ENCODE measurements at regions not wholly inside any gene's neighbourhood (a gene's known extent, or its start where the extent isn't known, plus 50 kb on each side); places are given as distances from the start of the nearest gene placed in this dataset.

- no peak for DNase-seq (ENCODE audit: low read depth)
- TF ChIP-seq, protein P1, sequence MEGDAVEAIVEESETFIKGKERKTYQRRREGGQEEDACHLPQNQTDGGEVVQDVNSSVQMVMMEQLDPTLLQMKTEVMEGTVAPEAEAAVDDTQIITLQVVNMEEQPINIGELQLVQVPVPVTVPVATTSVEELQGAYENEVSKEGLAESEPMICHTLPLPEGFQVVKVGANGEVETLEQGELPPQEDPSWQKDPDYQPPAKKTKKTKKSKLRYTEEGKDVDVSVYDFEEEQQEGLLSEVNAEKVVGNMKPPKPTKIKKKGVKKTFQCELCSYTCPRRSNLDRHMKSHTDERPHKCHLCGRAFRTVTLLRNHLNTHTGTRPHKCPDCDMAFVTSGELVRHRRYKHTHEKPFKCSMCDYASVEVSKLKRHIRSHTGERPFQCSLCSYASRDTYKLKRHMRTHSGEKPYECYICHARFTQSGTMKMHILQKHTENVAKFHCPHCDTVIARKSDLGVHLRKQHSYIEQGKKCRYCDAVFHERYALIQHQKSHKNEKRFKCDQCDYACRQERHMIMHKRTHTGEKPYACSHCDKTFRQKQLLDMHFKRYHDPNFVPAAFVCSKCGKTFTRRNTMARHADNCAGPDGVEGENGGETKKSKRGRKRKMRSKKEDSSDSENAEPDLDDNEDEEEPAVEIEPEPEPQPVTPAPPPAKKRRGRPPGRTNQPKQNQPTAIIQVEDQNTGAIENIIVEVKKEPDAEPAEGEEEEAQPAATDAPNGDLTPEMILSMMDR (IDR thresholded peaks at IDR 0.05; ENCODE audit: low read length, missing control alignments), result no peak
- no peak overlapping the region for H3K4me3 ChIP-seq (replicated peaks; ENCODE audit: low read depth, low read length)
Measured at GRCh38 chr20:22442318-22442717, 142.1 kb downstream of the FOXA2 start.

DNA sequence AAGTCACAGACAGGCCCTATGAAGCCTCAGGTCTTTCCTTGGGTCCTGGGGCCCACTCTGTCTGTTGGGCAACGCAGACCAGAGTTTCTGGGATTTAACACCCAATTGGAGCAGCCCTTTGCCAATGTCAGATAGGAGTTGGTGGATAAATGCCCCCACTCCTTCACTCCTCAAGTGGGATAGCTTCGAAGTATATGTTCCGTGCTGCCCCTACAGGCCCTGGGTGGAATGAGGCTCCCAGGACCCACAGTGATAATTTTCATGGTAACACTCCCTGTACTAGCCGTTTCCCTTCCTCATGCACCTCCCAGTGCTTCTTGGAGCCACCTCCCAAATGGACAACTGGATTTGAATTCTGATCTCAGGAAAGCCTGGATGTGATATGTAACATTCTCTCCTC, 145.4 kb downstream of the FOXA2 start:
- DNase-seq (ENCODE audit: low read depth), result no peak
- no peak overlapping the region for H3K4me3 ChIP-seq (replicated peaks; ENCODE audit: low read depth, low read length)
- TF ChIP-seq, protein P1 (IDR thresholded peaks at IDR 0.05; ENCODE audit: low read length, missing control alignments), result peak; percentile 26

- H3K4me3 ChIP-seq (replicated peaks; ENCODE audit: low read depth, low read length), result no peak overlapping the region
- TF ChIP-seq, protein P1 (IDR thresholded peaks at IDR 0.05; ENCODE audit: low read length, missing control alignments), result no peak
- no peak for DNase-seq (ENCODE audit: low read depth)
Measured at GRCh38 chr20:22438346-22438745, 146.0 kb downstream of the FOXA2 start.

DNA sequence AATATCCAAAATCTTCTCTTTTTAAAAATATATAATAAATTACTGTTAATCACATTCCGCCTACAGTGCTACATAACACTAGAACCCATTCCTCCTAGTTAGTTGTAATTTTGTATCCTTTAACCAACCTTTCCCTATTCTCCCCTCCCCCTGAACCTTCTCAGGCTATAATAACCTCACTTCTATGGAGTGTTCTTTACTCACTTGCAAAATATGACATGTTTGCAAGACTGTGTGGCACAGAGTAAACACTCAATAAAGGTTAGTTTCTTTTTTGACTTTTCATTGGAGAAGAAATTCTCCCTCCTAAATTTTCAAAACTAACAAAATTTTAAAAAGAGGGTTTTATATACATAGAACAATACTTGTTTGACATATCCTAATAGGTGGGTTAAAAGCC, 147.0 kb downstream of the FOXA2 start:
- no peak for DNase-seq (ENCODE audit: low read depth)
- TF ChIP-seq, protein P1 (IDR thresholded peaks at IDR 0.05; ENCODE audit: low read length, missing control alignments), result no peak

DNA sequence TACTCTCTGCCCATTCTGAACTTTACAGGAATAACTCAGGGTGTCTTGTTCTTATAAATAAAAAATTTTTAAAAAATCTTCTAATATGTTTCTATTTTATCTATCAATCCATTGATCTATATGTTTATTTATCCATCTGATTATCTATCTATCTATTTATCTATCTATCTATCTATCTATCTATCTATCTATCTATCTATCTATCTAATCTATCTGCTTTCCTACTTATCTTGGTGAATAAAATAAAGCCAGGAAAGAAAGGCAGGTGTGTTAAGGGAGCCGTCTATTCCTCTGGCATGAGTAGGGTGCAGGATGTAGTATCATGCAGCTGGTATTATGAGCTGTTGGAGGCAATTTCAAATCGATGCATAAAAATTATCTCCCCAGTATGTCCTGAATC, 153.0 kb downstream of the FOXA2 start:
- DNase-seq (ENCODE audit: low read depth), result no peak
- TF ChIP-seq, protein P1 (IDR thresholded peaks at IDR 0.05; ENCODE audit: low read length, missing control alignments), result no peak
- H3K4me3 ChIP-seq (replicated peaks; ENCODE audit: low read depth, low read length), result no peak overlapping the region

More for the DNA sequence above, 147.0 kb downstream of the FOXA2 start:
- no peak overlapping the region for H3K4me3 ChIP-seq (replicated peaks; ENCODE audit: low read depth, low read length)

GRCh38 chr20:22430746-22431168, 153.6 kb downstream of the FOXA2 start:
- TF ChIP-seq, protein P1 (IDR thresholded peaks at IDR 0.05; ENCODE audit: low read length, missing control alignments), result no peak
- no peak for DNase-seq (ENCODE audit: low read depth)
- no peak overlapping the region for H3K4me3 ChIP-seq (replicated peaks; ENCODE audit: low read depth, low read length)

- H3K4me3 ChIP-seq (replicated peaks; ENCODE audit: low read depth, low read length), result no peak overlapping the region
- DNase-seq (ENCODE audit: low read depth), result peak; percentile 28
- TF ChIP-seq, protein P1 (IDR thresholded peaks at IDR 0.05; ENCODE audit: low read length, missing control alignments), result no peak
Measured at GRCh38 chr20:22430154-22430745, 154.1 kb downstream of the FOXA2 start.

All from fibroblast of pulmonary artery (primary cell).